Activated T-cell treated with anti-CD3 and anti-CD28 coated beads, Interleukin-2, amount 50 U/mL, for 72 hours (primary cell): ENCODE measurements at regions not wholly inside any gene's neighbourhood (a gene's known extent, or its start where the extent isn't known, plus 50 kb on each side); places are given as distances from the start of the nearest gene placed in this dataset.
A peak's percentile ranks its signal among the peaks of the same experiment; 100 is the strongest.

ENCODE experiments used
- ATAC-seq, 2 donors: fragments of 150-1000 bp; cut with Tn5 transposase; replicated peaks in 1 of 2; 2 replicates each; pipeline ENCODE4 v1.10.0; 2021; ENCODE audit warnings: moderate library complexity in 2 of 2, mild to moderate bottlenecking in 1 of 2
- DNase-seq, 2 donors: peaks; one replicate each; pipeline ENCODE4 v3.0.0; 2021 to 2022; ENCODE audit warnings: mixed read lengths in 1 of 2
- H3K27ac Mint-ChIP-seq: one replicate; pipeline ENCODE4 v1.8.0; 2022; ENCODE audit warnings: mild to moderate bottlenecking, moderate library complexity, mixed read lengths
- H3K27me3 Mint-ChIP-seq: one replicate; pipeline ENCODE4 v1.8.0; 2022; ENCODE audit warnings: low read depth, mixed read lengths
- H3K36me3 Mint-ChIP-seq, 2 donors: one replicate each; pipeline ENCODE4 v1.8.0; 2022; ENCODE audit warnings: mixed read lengths in 2 of 2, mild to moderate bottlenecking in 1 of 2; ENCODE audit not compliant: insufficient read depth in 2 of 2
- H3K4me1 Mint-ChIP-seq: one replicate; pipeline ENCODE4 v1.8.0; 2022; ENCODE audit warnings: low read depth, mixed read lengths
- H3K4me3 Mint-ChIP-seq, 2 donors: one replicate each; pipeline ENCODE4 v1.8.0; 2022; ENCODE audit warnings: mild to moderate bottlenecking in 2 of 2, mixed read lengths in 2 of 2, moderate library complexity in 2 of 2
- H3K9me3 Mint-ChIP-seq, 2 donors: one replicate each; pipeline ENCODE4 v1.8.0; 2022; ENCODE audit warnings: mixed read lengths in 2 of 2

DNA sequence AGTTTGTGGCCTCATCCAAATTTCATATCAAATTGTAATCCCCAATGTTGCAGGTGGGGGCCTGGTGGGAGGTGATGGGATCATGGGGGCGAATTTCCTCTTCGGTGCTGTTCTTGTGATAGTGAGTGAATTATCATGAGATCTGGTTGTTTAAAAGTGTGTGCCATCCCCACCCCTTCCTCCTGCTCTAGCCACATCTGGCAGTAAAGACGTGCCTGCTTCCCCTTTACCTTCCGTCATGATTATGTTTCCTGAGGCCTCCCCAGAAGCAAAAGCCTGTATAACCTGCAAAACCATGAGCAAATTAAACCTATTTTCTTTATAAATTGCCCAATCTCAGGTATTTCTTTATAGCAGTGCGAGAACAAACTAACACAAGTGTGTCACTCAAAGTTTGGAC is 71.0 kb upstream of the MOCS2 start:
- Mint-ChIP-seq H3K4me1 (no peaks in the 10 kb centered on the region), H3K4me3 (no peak overlapping the region), H3K9me3 (peaks cover 0 to under 1% of the 10 kb centered on the region in 2 donors), H3K27ac (no peak overlapping the region), H3K27me3 (peaks cover 6% of the 10 kb centered on the region), H3K36me3 (no peaks in the 10 kb centered on the region)
- ATAC-seq = no peak
- DNase-seq = no peak

DNA sequence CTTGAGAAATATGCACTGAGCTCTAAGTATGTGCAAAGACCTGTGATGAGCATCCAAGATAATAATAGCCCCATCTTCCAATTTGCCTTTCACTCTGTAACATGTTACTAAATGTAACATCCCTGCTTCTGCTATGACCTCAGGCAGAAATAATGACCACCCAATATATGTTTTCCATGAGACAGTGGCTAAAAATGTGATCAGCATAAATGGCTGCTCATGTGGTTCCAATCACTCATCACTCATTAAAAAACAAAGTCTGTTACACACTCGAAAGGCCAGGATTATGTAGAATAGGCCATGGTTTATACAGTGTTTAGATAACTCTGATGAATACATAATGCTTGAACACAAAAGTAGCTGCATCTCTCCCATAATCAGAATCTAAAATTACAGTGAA is 71.4 kb upstream of the MOCS2 start:
- Mint-ChIP-seq H3K27me3 (peaks cover 6% of the 10 kb centered on the region), H3K27ac (no peak overlapping the region), H3K9me3 (no peaks in the 10 kb centered on the region), H3K4me1 (no peaks in the 10 kb centered on the region), H3K36me3 (no peaks in the 10 kb centered on the region), H3K4me3 (no peak overlapping the region)
- ATAC-seq = no peak
- no peak for DNase-seq

DNA sequence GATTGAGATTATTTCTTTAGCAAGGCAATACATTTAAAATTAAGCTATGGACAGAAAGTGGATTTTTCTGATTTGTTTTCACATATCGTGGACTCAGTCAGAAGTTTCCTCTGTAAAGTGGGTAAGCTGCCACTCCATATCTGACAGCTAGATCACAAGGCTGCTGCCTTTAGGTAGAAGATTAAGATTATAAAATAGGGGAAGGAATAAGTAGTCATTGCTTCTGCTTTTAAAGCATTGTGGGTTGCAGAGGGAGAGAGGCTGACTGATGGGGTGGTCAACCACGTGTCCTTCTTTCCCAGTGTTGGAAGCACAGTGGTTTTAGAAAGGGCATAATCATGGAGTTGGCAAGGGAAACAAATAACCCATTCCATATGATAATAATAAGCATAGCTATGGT is 74.3 kb upstream of the MOCS2 start:
- Mint-ChIP-seq H3K36me3 (peaks cover 0 to 2% of the 10 kb centered on the region in 2 donors), H3K27me3 (no peaks in the 10 kb centered on the region), H3K4me3 (no peak overlapping the region), H3K4me1 (peaks cover 6% of the 10 kb centered on the region), H3K9me3 (peaks cover 0 to 5% of the 10 kb centered on the region in 2 donors), H3K27ac (no peak overlapping the region)
- ATAC-seq (no peak), DNase-seq (no peak)

DNA sequence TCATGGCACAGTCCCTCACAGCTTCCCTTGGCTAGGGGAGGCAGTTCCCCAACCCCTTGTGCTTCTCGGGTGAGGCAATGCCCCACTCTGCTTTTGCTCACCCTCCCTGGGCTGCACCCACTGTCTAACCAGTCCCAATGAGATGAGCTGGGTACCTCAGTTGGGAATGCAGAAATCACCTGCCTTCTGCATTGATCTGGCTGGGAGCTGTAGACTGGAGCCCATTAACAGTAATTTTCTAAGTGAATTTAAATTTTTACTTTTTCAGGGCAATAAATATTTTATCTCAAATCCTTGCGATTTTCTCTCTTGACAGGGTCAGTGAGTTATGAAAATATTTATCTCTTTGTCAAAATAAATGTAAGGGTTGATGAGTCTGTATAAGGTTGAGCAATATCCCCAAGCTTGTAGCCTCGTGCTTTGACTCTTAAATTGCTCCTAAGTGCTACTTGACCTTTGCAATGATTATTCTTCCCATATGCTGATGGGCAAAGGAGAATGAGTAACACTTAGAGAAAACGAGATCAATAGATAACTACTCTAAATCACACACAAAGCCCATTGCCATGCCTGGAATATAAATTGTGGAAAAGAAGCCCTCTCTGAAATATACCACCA is 82.1 kb upstream of the MOCS2 start:
- Mint-ChIP-seq H3K4me3 (no peak overlapping the region), H3K27ac (no peak overlapping the region)
- no peak for ATAC-seq

DNA sequence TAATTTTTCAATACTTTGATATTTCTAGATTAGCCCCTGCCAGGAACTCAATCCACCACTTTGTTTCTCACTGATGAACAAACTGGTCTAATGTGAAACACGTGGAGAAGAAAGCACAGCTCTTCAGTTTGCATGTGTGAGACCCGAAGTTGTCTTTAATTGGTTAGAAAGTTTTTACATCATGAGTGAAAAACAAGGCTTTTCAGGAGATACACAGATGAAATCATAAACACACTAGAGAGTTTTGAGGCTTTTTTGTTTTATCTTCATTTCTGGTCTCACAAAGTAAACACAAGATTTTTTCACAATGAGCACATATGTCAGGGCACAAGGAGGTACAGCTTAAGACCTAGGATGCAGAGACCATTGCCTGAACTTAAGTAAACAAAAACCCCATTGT is 84.5 kb upstream of the MOCS2 start:
- Mint-ChIP-seq H3K9me3 (peaks cover 2% of the 10 kb centered on the region in 2 donors), H3K4me3 (no peak overlapping the region), H3K27me3 (peaks cover 36% of the 10 kb centered on the region), H3K36me3 (peaks cover 0 to 1% of the 10 kb centered on the region in 2 donors), H3K27ac (no peak overlapping the region), H3K4me1 (no peaks in the 10 kb centered on the region)
- ATAC-seq = no peak
- DNase-seq = no peak

More for the DNA sequence above, 82.1 kb upstream of the MOCS2 start:
- H3K27me3 Mint-ChIP-seq = peaks cover 29% of the 10 kb centered on the region
- peaks cover 0 to 2% of the 10 kb centered on the region in 2 donors for H3K36me3 Mint-ChIP-seq
- peaks cover 2 to 5% of the 10 kb centered on the region in 2 donors for H3K9me3 Mint-ChIP-seq
- DNase-seq = no peak
- H3K4me1 Mint-ChIP-seq = peaks cover 6% of the 10 kb centered on the region

DNA sequence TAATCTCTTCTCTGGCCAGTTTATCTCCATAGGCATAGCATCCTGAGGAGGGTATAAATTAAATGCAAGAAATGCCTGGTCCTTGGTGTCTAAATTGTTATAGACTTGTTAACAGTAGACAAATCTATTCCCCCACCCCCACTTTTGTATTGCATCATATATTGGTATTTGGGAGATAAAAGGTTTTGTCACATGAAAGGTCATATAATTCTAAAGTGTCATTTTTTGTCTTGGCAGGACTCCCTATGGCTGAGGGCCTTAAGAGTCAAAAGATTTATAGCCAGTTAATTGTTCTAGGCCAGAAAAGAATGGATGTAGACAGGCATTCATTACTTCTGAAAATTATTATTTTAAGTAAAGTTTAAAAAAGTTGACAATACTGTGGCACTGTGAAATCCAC is 90.3 kb upstream of the MOCS2 start:
- peaks cover 15% of the 10 kb centered on the region for H3K27me3 Mint-ChIP-seq

DNA sequence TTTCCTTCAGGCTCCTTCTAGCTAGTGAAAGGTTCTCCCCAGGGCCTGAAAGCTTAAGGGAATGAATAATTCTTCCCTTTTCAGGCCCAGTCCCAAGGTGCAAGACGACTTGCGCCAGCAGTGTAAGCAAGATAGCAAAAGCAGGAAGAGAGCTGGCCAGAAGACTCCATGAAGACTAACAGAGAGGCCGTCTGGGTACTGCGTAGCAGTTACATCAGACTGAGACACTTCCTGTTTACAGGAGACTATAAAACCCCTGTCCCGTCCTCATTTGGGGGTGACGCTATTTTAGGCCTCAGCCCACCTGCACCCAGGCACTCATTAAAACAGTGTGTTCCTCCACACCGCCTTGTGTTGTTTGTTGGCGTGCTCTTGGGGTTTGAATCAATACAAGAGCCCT is 90.7 kb upstream of the MOCS2 start:
- no peaks in the 10 kb centered on the region for H3K9me3 Mint-ChIP-seq
- ATAC-seq (no peak), DNase-seq (no peak)
- H3K27ac Mint-ChIP-seq = no peak overlapping the region
- H3K4me1 Mint-ChIP-seq = no peaks in the 10 kb centered on the region
- H3K4me3 Mint-ChIP-seq = no peak overlapping the region
- H3K36me3 Mint-ChIP-seq = no peaks in the 10 kb centered on the region
- H3K27me3 Mint-ChIP-seq = peaks cover 12% of the 10 kb centered on the region

More for the DNA sequence above, 90.3 kb upstream of the MOCS2 start:
- Mint-ChIP-seq H3K4me3 (no peak overlapping the region), H3K9me3 (no peaks in the 10 kb centered on the region), H3K27ac (no peak overlapping the region), H3K4me1 (no peaks in the 10 kb centered on the region), H3K36me3 (no peaks in the 10 kb centered on the region)
- no peak for ATAC-seq
- DNase-seq = no peak

DNA sequence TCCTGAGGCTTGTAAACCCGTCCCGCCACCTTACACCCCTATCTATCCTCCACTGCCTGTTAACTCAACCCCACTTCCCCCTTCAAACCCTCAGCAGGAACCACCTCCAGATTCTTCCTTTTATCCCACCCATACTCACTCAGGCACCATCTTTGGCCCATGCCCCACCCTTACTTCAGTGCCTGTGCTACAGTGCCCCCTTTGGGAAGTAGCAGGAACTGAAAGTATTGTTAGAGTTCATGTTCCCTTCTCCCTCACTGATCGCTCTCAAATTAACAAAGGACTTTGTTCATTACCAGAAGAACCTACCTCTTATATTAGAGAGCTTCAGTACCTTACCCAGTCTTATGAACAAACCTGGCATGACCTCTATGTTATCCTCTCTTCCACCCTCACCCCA is 92.2 kb upstream of the MOCS2 start:
- Mint-ChIP-seq H3K27me3 (peaks cover 7% of the 10 kb centered on the region), H3K36me3 (no peaks in the 10 kb centered on the region), H3K27ac (no peak overlapping the region), H3K9me3 (no peaks in the 10 kb centered on the region), H3K4me1 (no peaks in the 10 kb centered on the region), H3K4me3 (no peak overlapping the region)
- no peak for ATAC-seq
- peak in 1 of 2 donors; percentile 5 for DNase-seq

DNA sequence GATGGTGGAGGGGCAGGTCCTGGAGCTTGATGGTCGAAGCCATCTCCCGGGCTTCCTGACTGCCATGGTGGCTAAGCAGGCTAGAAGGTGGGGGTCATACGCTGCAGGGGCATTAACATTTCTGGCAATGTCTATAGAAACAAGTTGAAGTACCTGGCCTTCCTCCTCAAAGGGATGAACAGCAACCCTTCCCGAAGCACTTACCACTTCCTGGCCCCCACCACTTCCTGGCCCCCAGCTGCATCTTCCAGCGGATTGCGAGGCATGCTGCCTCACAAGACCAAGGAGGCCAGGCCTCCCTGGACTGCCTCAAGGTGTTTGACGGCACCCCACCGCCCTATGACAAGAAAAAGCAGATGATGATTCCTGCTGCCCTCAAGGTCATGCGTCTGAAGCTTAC is 97.0 kb upstream of the MOCS2 start:
- ATAC-seq = no peak
- Mint-ChIP-seq H3K27ac (no peak overlapping the region), H3K4me1 (no peaks in the 10 kb centered on the region), H3K27me3 (no peaks in the 10 kb centered on the region), H3K4me3 (no peak overlapping the region), H3K36me3 (no peaks in the 10 kb centered on the region), H3K9me3 (no peaks in the 10 kb centered on the region)
- DNase-seq = no peak

DNA sequence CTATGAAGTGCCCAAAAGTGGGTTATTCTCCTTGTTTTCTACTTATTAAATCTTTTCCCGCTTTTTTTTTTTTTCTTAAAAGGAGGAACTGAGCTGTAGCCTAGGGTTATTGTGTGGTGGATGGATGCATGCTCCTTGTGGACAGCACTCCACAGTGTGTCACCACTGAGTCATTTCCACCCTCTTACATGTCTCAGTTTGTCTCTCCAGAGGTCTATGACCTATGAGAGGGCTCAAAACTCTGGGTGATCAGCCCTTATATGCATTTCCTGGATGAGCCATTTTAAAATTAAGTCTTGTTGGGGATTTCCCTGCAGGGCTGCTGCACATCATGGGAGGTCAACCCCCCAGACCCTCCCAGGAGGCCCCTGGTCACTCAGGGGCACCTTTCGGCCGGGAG is 102.2 kb upstream of the MOCS2 start:
- peaks cover 3% of the 10 kb centered on the region in 2 donors for H3K9me3 Mint-ChIP-seq
- H3K36me3 Mint-ChIP-seq = peaks cover 0 to 5% of the 10 kb centered on the region in 2 donors
- peak; percentile 6 for DNase-seq
- no peaks in the 10 kb centered on the region for H3K27me3 Mint-ChIP-seq
- H3K27ac Mint-ChIP-seq = no peak overlapping the region
- H3K4me1 Mint-ChIP-seq = no peaks in the 10 kb centered on the region
- ATAC-seq = peak; percentile 72 to 87
- no peak overlapping the region for H3K4me3 Mint-ChIP-seq

DNA sequence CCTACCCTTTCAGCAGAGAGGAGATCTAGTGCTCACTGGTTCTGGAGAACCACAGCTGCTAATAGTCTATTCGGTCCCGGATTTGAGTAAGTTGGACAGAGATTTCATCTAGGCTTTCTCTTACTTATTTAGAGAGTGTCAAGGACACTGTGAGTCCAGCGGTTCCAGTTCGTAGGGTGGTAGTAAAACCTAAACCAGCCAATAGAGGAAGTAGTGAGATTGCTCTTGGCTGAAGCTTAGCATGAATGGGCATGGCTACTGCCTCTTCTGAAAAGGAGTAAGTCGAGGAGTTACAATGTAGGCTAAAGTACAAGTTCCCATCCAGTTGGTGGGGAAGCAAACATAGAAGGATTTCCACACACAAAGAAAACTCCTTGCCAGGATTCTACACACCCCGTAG is 109.6 kb upstream of the MOCS2 start:
- H3K4me1 Mint-ChIP-seq = no peaks in the 10 kb centered on the region
- no peaks in the 10 kb centered on the region for H3K36me3 Mint-ChIP-seq
- H3K27me3 Mint-ChIP-seq = no peaks in the 10 kb centered on the region
- DNase-seq = no peak
- H3K9me3 Mint-ChIP-seq = peaks cover 2 to 5% of the 10 kb centered on the region in 2 donors
- no peak for ATAC-seq
- no peak overlapping the region for H3K4me3 Mint-ChIP-seq
- H3K27ac Mint-ChIP-seq = no peak overlapping the region

DNA sequence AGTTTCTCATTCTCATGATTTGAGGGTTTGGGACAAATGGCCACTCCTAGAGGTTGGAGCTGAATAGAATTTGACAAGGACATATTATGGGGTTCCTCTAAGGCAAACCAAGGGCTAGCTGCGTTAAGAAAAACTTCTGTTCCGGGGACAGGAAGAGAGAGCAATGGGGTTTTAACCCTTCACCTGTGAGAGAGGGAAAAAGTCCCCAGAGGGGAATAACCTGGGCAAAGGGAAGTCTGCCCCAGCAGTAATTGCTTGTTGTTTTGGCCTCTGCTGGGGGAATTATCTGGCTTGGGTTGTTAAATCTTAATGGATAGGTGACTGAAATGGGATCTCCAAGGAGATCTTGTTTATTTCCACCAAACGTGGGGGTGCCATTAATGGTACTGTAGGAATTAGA is 110.1 kb upstream of the MOCS2 start:
- ATAC-seq = no peak
- Mint-ChIP-seq H3K27me3 (no peaks in the 10 kb centered on the region), H3K27ac (no peak overlapping the region), H3K36me3 (no peaks in the 10 kb centered on the region), H3K4me1 (no peaks in the 10 kb centered on the region), H3K4me3 (no peak overlapping the region), H3K9me3 (peaks cover 2 to 5% of the 10 kb centered on the region in 2 donors)
- DNase-seq = no peak

DNA sequence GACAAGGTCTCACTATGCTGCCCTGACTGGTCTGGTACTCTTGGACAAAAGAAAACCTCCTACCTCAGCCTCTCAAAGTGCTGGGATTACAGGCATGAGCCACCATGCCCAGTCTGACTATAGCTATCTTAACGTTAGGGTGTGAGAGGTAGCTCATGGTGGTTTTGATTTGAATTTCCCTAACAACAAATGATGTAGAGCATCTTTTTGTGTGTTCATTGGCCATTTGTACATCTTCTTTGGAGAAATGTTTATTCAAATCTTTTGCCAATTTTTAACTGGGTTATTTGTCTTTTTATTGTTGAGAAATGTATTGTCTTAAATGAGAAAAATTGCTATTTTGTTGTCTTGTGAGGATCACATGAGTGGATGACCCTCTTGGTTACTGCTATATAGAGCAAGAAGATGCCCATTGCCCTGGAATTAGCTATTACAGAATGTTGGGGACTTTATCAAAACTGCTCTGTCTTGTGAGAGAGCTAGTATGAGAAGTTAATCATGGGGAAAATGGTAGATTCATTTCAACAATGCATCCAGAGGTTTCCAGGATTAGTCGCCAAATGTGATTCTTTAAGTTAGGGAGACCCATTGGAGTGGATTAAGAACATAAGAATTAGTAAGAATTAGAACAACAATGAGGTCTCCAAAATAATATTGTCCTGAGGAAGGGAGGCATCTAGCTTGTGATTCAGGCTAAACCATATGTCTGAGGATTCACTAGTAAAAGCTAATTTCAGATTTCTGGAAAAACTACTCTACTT is 124.3 kb upstream of the MOCS2 start:
- DNase-seq (no peak), ATAC-seq (no peak)
- Mint-ChIP-seq H3K4me3 (no peak overlapping the region), H3K27ac (no peak overlapping the region), H3K9me3 (no peaks in the 10 kb centered on the region), H3K27me3 (no peaks in the 10 kb centered on the region), H3K36me3 (no peaks in the 10 kb centered on the region), H3K4me1 (no peaks in the 10 kb centered on the region)

DNA sequence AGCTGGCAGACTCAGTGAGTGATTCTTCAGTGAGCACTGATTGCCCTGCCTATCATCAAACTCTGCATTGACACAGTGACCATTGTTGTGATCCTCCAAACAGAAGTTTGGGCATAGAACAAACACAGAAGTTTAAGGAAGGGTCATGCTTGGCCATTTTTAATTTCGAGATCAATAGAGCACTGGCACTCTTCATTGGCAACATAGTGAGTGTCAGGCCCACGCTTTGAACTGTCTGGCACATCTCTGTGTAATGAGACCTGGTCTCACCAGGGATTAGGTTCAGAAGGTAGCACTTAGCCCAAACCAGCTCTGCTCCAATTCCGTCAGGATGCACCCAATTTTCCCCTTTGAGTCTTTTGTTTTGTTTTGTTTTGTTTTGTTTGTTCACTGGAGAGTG is 127.1 kb upstream of the MOCS2 start:
- H3K4me3 Mint-ChIP-seq = no peak overlapping the region
- H3K4me1 Mint-ChIP-seq = no peaks in the 10 kb centered on the region
- no peaks in the 10 kb centered on the region for H3K9me3 Mint-ChIP-seq
- H3K27ac Mint-ChIP-seq = no peak overlapping the region
- DNase-seq (no peak), ATAC-seq (no peak)
- peaks cover 13% of the 10 kb centered on the region for H3K27me3 Mint-ChIP-seq
- H3K36me3 Mint-ChIP-seq = no peaks in the 10 kb centered on the region
